GM19397 (cell line): ENCODE measurements at regions not wholly inside any gene's neighbourhood (a gene's known extent, or its start where the extent isn't known, plus 50 kb on each side); places are given as distances from the start of the nearest gene placed in this dataset.
A peak's percentile ranks its signal among the peaks of the same experiment; 100 is the strongest.
"Not testable (repeated sequence)": the region's sequence is repeated elsewhere in the genome, so short reads cannot be mapped to it uniquely, and the experiment has no call there.

Experiments used
- ATAC-seq: cut with Tn5 transposase; IDR thresholded peaks from one replicate; pipeline ENCODE4 v1.9.1; 2021; ENCODE audit warnings: mild to moderate bottlenecking, moderate library complexity; ENCODE audit not compliant: unreplicated experiment

DNA sequence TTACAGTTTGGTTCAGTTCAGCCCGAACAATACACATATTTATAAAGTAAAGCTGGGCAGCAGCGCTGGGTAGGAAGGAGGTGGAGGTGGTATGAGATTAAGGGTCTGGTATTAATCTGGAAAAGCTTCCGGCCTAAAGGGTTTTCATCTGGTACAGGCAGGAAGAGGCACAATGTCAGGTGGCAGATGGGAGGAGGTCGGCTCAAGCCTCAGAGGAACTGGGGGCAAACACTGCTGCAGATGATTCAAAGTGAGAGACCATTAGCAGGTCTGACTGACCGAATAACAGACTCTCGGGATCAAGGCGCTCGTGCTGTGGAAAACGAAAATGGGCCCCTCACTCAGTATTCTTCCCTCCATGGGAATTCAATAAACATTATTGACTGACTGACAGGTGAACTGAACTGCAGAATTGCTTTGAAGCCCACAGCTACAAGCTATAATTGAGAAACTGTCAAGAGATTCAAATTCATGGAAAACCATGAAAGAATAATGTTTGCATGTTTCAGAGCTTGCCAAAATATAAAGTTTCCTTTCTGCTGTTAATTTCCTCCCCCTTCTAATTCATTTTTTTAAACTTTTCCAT is 75.3 kb downstream of the TMEM167A start:
- ATAC-seq: no peak

- no peak for ATAC-seq
Measured at GRCh38 chr5:83000922-83001321, 76.3 kb downstream of the TMEM167A start.

DNA sequence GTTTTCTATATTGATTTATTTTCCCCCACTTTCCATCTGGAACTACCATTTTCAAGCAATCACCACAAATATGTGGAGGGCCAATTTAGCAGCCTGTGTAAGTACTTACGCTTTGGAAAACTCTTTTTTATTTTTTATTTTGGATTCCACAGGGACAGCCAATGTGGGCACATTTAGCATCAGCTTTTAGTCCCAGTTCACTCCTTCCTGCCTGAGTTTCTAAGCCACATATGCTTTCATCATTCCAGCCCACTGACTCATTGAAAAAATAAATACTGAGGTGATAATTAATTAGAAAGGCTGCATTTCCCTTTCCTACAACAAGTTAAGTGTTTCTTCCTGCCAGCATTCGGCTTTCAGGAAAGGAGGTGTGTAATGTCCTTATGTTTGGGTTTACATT is 76.8 kb downstream of the TMEM167A start:
- no peak for ATAC-seq

- ATAC-seq: no peak
Measured at GRCh38 chr5:82993416-82993815, 83.8 kb downstream of the TMEM167A start.

DNA sequence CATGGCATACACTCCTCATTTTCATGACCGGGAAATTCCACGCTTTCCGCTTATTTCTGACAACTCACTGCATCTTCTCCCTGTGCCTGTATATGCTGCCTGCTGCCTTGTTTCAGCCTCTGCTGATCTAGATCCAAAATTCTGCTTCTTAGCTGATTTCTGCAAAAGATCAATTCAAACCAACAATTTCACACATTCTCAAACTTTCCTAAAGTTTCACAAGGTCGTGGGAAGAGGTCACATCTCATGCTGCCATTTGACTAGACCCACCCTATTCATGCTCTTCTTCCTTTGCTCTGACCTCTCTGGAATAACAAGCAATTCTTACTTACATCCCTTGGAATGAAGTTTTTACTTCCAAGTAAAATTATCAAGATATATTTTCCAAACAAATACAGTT is 84.5 kb downstream of the TMEM167A start:
- no peak for ATAC-seq

DNA sequence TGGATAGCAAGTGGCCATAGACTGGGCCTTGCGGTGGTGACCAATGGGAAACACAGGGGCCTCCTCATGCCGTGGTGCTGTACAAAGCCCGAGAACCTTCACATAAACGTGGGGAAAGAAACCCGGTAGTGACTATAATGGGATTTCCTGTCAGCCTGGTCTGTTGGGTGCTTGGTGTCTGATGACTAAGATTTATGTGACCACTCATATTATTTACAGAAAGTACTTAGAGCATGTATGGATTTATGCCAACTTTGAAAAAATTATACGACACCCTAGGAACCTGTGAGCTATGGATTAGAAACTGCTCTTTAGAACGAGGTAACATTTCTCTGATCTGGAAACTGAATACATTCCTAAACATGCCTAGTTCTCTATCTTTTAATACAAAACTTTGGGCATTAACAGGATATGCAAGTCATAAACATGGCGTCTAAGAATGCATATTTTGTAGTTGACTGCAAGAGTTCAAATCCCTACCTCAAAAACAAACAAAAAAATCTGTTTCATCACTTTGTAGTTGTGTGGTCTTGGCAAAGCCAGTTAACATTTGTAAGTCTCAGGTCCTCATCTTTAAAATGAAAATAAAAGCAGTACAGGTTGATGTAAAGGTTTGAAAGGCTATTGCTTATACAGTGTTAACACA is 85.4 kb downstream of the TMEM167A start:
- no peak for ATAC-seq

GRCh38 chr5:82991059-82991458 is 86.1 kb downstream of the TMEM167A start:
- ATAC-seq: no peak

GRCh38 chr5:82987188-82987587 is 90.0 kb downstream of the TMEM167A start:
- ATAC-seq: no peak

DNA sequence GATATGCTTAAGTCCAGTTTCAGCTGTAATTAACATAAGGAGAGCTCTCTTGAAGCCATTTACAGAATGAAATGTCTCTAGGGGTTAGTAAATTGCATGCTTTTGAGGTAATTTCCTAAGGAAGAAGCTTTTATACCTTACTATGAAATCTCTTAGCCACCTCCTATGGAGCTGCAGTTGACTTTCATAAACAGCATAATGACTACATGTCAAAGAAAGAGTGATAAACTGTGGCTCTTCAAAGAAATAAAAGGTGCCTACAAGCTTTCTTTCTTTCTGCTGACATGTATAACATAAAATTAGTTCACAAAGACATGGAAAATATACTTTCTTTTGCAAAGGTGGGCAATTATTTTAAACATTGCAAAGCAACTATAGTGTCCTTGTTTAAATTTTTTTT is 90.8 kb downstream of the TMEM167A start:
- no peak for ATAC-seq

DNA sequence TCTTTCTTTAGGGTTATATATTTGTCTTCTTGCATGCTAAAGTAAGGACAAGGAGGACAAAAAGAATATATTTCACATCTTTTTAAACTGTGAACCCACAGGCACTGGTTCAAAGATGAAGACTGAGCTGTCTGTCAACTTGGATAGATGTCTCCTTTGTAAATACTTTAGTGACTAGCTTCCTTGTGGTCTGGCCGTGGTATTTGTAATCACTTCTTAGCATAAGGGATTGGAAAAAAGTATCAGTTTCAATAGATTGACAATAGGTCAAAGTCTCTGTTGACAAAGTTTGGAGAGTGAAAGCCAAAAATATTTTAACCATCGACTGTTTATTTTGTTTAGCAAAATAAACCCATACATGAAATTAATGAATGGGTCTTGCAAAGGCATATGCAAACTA is 91.4 kb downstream of the TMEM167A start:
- peak; percentile 21 for ATAC-seq

GRCh38 chr5:82984786-82985735 is 92.1 kb downstream of the TMEM167A start:
- ATAC-seq: peak; percentile 57

DNA sequence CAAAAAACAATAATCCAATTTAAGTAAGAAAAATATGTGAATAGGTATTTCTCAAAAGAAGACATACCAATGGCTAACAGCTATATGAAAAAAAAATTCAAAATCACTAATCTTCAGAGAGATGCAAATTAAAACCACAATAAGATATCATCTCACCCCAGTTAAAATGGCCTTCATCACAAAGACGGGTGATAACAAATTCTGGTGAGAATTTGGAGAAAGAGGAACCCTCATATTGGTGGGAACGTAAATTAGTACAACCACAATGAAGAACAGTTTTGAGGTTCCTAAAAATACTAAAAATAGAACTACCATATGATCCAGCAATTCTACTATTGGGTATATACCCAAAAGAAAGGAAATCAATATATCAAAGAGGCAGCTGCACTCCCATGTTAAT is 94.3 kb downstream of the TMEM167A start:
- ATAC-seq: no peak

DNA sequence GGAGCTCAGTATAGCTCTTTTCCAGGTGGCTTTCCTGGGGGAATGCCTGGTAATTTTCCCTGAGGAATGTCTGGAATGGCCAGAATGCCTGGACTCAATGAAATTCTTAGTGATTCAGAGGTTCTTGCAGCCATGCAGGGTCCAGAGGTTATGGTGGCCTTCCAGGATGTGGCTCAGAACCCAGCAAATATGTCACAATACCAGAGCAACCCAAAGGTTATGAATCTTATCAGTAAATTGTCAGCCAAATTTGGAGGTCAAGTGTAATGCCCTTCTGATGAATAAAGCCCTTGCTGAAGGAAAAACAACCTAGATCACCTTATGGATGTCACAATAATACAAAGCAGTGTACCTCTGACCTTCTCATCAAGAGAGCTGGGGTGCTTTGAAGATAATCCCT is 100.3 kb downstream of the TMEM167A start:
- ATAC-seq: not testable (repeated sequence)

DNA sequence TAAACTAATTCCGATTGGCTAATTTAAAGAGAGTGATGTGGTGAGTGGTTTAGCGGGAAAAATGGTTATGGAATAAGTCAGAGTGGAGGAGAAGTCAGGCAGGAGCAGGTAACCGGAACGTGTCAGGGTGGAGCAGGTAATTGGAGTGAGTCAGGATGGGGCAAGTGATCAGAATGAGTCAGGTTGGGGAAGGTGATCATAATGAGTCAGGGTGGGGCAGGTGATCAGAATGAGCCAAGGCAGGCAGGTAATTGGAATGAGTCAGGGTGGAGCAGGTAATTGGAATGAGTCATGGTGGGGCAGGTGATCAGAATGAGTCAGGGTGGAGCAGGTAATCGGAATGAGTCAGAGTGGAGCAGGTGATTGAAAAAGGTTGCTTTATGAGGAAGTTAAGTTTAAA is 101.4 kb downstream of the TMEM167A start:
- ATAC-seq: no peak

DNA sequence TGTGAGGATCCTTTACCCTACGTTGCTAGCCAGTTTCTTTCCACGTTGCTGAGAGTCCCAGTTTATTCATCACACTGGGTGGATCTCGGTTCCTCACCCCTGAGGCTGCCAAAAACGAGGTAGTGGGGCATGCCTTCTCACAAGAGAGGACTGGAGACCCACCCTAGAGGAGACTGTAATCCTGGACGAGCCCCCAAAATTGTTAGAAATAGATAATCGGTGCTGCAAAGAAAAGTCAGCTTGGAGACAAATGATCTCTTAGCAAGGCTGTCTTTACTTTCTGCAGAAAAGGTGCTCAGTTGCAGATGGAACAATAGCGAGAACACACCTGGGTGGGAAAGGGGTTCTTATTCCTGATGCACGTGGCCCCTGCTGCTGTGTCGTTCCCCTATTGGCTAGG is 101.8 kb downstream of the TMEM167A start:
- ATAC-seq: no peak

DNA sequence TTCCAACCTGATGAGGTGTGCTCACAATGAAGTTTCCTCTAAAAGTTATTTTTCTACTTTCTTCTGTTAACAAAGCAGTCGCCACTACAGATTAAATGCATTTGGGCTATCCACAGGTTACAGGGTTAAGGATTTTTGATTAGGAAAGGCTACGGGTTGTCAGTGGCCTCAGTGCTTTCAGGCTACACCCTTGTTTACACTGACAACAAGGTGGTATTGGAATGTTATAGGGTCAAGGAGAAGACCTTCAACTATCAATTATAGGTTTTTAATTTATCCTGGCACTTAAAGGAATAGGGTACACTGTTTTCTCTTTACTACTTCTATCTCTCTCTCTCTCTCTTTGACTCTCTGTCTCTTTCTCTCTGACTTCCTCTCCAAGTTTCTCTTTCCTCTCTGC is 102.8 kb downstream of the TMEM167A start:
- not testable (repeated sequence) for ATAC-seq

DNA sequence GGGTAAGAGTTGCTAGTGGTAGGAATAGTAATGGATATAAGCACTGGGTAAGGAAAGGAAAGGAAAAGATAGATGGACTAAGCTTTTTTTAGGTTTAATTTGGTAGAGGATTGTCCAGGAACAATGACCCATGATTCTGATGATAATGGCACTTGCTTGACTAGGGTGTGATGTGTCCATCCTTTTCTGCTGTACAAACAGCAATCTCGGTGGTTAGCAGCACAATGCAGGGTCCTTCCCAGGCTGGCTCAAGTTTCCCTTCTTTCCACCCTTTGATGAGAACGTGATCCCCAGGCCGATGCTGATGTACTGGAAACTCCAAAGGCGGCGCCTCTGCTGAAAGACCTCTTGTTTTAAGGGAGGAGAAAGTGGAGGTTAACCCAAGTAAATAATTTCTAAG is 105.3 kb downstream of the TMEM167A start:
- ATAC-seq: no peak

GRCh38 chr5:82971034-82971806 is 106.0 kb downstream of the TMEM167A start:
- ATAC-seq: not testable (repeated sequence)

DNA sequence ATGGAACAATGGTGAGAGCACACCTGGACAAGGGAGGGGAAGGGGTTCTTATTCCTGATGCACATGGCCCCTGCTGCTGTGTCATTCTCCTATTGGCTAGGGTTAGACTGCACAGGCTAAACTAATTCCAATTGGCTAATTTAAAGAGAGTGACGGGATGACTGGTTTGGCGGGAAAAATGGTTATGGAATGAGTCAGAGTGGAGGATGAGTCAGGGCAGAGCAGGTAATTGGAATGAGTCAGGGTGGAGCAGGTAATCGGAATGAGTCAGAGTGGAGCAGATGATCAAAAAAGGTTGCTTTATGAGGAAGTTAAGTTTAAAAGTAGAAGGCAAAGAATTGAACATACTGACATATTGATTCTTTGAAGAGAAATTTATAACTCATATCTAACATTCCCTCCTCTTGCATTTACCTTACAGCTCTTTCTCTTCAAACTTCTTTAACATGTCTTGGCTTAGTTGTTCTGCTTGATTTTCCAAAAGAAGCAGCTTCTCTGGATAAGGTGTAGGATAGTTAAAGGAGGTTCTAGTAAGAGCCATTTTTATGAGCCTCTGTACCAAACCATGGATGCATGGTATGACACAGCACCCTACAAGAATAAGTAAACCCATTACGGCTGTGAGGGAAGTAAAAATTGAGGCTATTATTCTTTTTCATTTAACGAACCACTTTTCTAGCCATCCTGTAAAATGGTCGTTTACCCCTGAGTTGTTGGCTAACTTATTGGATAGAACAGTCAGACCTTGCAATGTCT is 107.8 kb downstream of the TMEM167A start:
- ATAC-seq: not testable (repeated sequence)

- ATAC-seq: no peak
Measured at GRCh38 chr5:82967072-82967471, 110.1 kb downstream of the TMEM167A start.
